ENCODE measurements at regions not wholly inside any gene's neighbourhood (a gene's known extent, or its start where the extent isn't known, plus 50 kb on each side); places are given as distances from the start of the nearest gene placed in this dataset.

- DNase-seq: no peak
Observed at GRCh38 chr4:181688872-181689271, 554.3 kb upstream of the TENM3 start.

- DNase-seq: no peak
Observed at GRCh38 chr4:181690498-181690897, 552.7 kb upstream of the TENM3 start.

- no peak for DNase-seq
Observed at GRCh38 chr4:181692965-181693364, 550.2 kb upstream of the TENM3 start.

GRCh38 chr4:181693517-181693916 lies 549.7 kb upstream of the TENM3 start:
- no peak for DNase-seq

- DNase-seq: no peak
Observed at GRCh38 chr4:181698221-181698620, 545.0 kb upstream of the TENM3 start.

GRCh38 chr4:181701214-181701613 lies 542.0 kb upstream of the TENM3 start:
- DNase-seq: no peak

- DNase-seq: no peak
Observed at GRCh38 chr4:181701894-181702293, 541.3 kb upstream of the TENM3 start.

GRCh38 chr4:181702864-181703495 lies 540.2 kb upstream of the TENM3 start:
- no peak for DNase-seq

GRCh38 chr4:181710143-181710542 lies 533.1 kb upstream of the TENM3 start:
- DNase-seq: no peak

- no peak for DNase-seq
Observed at GRCh38 chr4:181711387-181711786, 531.8 kb upstream of the TENM3 start.

GRCh38 chr4:181728305-181728966 lies 514.8 kb upstream of the TENM3 start:
- DNase-seq: no peak

GRCh38 chr4:181731900-181732299 lies 511.3 kb upstream of the TENM3 start:
- DNase-seq: no peak

- DNase-seq: no peak
Observed at GRCh38 chr4:181737744-181738143, 505.5 kb upstream of the TENM3 start.

- DNase-seq: no peak
Observed at GRCh38 chr4:181739031-181739430, 504.2 kb upstream of the TENM3 start.

- DNase-seq: no peak
Observed at GRCh38 chr4:181741513-181741912, 501.7 kb upstream of the TENM3 start.

- DNase-seq: no peak
Observed at GRCh38 chr4:181745933-181746625, 497.1 kb upstream of the TENM3 start.

GRCh38 chr4:181748581-181748980 lies 494.6 kb upstream of the TENM3 start:
- DNase-seq: no peak

GRCh38 chr4:181752516-181752915 lies 490.7 kb upstream of the TENM3 start:
- DNase-seq: no peak

- no peak for DNase-seq
Observed at GRCh38 chr4:181753207-181753606, 490.0 kb upstream of the TENM3 start.

- no peak for DNase-seq
Observed at GRCh38 chr4:181755846-181756245, 487.4 kb upstream of the TENM3 start.

- DNase-seq: no peak
Observed at GRCh38 chr4:181756451-181757095, 486.6 kb upstream of the TENM3 start.

- DNase-seq: no peak
Observed at GRCh38 chr4:181757098-181757497, 486.1 kb upstream of the TENM3 start.

GRCh38 chr4:181757910-181758660 lies 485.1 kb upstream of the TENM3 start:
- no peak for DNase-seq

Data from suppressor macrophage treated with lipopolysaccharide for 1 hour (primary cell).